HCT116 (cell line): ENCODE measurements at regions not wholly inside any gene's neighbourhood (a gene's known extent, or its start where the extent isn't known, plus 50 kb on each side); places are given as distances from the start of the nearest gene placed in this dataset.

Experiments used
- POLR2A ChIP-seq: IDR thresholded peaks from 2 replicates; pipeline ENCODE4 v1.7.0; 2011; ENCODE audit warnings: borderline replicate concordance; ENCODE audit not compliant: insufficient read depth, insufficient read length; ENCODE audit errors: extremely low read depth
- POLR2AphosphoS5 ChIP-seq: IDR thresholded peaks from 2 replicates; pipeline ENCODE4 v1.6.1; 2011; ENCODE audit warnings: mild to moderate bottlenecking, low read depth, low read length, moderate library complexity

DNA sequence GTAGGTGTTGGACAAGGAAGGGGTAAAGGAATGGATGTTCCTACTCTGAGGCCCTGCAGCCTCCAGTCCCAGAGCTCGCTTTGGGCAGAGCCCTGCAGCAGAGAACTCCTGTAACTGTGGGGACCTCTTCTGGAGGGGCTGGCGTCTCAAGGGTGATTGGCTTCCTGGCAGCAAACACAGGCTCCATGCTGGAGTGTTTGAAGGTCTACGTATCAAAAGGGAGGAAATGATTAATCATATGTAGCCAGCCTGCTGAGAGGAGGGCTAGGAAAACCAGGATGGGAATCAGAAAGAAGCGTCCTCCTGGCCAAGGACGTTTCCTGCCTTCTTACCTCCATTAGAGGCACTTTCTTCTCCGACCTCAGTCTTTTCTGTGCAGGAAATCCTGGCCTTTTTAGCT is 208.5 kb downstream of the TSHZ3 start:
- TF ChIP-seq POLR2A, result no peak
- TF ChIP-seq POLR2AphosphoS5, result no peak
